NCI-H146 treated with DMSO at 0.1 percent for 48 hours (cell line): ENCODE measurements at regions not wholly inside any gene's neighbourhood (a gene's known extent, or its start where the extent isn't known, plus 50 kb on each side); places are given as distances from the start of the nearest gene placed in this dataset.

Experiments
- DNase-seq: peaks from one replicate; lab custom pipeline; 2025; ENCODE audit not compliant: unreplicated experiment; lab: John Stamatoyannopoulos, UW

DNA sequence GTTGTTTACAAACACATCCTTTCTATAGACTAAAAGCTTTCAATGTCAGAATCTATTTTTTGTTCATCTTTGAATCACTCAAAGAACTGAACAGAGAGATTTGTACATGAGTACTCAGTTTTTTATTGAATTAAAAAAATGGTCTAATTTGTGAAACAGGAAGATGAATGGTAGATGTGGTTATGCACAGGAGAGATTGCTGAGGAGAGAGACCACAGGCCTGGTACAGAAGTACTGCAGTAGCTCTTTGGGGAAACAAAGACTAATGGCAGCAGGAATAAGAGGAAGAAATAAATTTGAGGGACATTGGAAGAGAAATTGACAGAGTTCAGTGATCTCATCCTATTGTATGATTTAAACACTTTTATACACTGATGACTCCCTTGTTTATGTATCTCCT lies 222.0 kb upstream of the ARGLU1 start:
- DNase-seq: no peak

DNA sequence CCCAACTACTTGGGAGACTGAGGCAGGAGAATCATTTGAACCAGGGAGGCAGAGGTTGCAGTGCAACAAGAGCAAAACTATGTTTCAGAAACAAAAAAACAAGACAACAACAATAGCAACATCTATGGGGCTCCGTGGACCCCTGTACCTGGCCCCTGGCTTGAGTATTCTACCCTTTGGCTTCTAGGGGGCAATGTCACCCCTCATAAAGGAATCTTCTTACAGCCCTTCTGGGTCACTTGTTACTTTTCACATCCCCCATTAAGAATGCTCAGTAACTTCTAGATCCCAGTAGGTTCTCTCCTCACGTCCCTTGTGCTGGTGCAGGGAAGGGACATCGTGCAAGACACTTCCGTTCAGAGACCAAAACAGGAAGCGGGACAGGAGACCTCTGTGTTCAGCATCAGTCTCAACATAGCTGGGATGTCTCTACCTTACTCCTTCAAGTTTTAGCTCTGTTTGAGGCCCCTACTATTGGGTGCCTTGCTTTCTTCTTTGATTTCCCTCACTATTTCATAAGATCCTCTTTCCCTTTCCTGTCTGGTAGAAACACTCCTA lies 218.1 kb upstream of the ARGLU1 start:
- no peak for DNase-seq

DNA sequence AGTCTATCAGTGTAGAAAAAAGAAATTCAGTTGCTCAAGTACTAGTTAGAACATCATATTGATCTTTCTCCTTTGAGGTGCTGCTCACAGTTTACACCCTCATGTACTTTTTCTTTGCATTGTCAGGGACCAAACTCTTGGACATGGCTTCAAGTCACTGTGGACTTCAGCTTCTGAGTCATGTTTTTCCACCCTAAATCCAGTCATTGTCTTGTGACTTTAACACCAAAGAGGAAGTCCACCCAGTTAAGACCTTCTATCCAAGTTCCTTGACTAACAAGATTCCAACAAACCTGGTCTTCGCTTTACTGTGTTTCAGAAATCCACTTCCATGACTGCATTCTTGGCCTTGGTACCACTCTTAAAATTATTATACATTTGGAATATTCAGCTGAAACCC lies 206.7 kb upstream of the ARGLU1 start:
- no peak for DNase-seq

DNA sequence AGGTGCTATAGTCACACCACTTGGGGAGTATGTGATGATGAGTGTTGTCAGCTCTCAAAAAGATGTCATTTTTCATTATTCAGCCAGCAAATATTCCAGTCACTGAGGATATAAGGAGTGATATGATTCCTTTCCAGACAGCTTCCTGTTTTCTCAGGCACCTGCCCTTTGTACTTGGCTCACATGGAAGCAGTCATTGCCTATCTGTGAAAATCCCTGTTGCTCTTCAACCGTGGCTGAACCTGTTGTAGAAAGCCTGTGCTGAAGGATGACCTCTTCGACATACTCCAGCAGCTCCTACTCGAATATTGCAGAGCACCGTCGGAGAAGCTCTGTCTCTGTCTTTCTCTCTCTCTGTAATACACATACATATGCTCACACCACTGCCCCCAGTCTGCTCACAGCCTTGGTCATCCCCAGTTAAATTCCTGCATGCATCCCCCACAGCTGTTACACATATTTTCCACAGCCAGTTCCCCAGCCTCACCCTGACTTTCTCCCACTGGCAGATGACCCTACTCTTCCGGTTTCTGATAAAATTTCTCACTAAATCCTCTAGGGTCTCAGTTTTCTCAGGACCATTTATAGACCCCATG lies 204.2 kb upstream of the ARGLU1 start:
- DNase-seq: no peak

DNA sequence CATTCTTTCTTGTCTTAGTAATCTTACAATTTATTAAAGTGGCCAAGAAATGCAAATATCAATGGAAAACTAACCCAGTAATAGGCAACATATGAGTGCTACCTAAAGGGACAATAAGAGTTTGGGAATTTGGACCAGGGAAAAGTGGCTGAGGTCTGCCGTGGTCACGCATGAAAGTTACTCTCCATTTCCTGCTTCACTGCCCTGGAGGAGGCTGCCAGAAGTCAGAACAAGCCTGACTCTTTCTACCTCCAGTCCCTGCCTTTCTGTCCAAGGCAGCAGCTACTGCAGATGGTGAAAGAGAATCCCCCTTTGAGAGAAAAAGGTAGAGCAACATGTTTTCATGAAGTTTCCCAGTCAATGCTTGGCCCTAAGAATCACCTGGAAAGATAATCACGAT lies 201.1 kb upstream of the ARGLU1 start:
- DNase-seq: no peak

DNA sequence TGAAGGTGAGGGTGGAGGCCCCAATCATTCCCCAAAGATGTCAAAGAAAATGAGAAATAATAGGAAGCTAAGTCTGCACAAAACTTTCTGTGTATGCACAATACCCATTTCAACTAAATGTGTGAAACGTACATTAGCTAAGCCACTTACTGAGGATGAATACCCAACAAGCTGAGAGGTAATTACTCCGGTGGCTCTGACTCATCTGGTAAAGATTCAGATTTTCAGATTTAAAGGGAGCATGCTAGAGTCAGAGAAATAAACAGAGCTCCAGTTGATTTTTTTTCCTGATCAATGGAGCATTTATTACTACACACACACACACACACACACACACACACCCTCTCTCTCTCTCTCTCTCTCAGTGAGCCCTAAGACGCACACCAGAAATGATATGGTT lies 194.8 kb upstream of the ARGLU1 start:
- no peak for DNase-seq

DNA sequence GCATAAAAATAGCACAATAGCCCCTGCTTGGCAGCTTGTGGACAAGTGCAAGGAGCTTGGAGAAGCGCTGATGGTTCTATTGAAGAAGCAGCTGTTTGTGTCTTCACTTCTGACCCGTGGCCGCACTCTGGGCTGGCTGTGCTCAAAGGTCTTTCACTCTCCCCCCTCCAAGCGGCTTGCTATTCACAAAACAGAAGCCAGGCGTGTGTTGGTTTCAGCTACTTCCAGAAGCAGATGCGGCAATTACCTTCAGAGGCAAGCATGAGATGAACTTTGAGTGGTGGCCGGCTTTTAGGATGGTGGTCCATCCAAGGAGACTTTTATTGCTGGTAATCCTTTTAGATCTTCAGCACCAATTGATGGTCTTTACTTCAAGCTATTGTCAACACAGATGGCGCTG lies 188.5 kb upstream of the ARGLU1 start:
- no peak for DNase-seq

DNA sequence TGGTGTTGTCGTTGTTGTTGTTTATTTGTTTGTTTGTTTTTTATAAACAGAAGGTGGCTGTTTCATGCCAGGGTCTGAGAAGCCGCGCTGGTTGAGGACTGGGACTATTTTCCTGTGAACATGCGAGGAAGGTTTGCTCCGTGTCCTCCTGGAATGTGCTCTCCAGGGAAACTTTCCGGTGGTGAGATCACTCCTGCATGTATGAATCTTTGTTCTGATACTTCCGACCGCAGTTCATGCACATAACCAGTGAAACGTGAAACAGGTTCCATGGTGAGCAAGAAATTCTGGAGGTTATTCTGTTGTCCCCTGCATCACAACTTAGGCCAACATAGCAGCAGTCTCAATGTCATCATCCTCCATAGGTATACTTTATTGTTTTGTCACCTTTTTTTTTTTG lies 187.6 kb upstream of the ARGLU1 start:
- DNase-seq: no peak

DNA sequence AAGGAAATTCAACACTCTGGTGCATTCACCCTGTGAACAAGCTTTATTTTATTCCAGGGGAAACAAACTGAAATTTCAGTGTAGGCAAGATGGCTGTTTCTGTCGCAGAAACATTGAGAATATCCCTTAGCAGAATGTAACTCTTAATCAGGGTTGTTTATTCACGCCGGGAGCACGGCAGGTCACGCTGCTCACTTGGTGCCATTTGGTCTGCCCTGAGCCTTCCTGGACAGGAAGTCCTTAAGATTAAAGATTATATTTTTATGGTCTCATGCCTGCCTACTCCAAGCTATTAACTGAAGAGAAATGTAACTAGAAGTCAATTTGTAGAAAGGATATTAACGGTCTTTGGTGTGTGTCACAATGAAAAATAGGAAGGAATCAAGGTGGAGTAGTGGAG lies 185.3 kb upstream of the ARGLU1 start:
- DNase-seq: no peak

DNA sequence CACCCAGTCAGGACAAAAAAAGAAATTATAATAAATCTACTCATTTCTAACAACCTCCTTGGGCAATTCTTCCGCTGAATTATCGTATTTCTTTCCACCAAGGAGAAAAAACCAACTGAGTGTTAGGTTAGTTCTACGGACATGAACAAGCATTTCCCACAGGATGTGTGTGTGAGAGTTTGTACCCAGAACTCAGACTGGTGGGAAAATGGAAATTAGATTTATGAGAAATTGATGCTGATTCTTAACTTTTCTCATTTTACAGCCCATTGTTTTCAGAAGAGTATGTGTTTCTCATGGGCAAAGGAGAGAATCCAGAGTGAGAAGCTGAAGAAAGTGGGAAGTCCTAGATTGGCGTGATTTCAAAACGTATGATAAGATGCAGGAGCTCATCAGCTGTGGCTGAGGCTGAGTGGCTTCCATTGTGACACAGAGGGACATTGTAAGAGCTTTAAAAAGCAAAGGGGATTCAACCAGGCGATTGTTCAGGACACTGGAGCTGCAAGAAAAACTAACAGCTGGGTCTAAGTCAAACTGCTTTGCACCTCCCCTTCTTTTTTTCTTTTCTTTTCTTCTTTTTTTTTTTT lies 184.7 kb upstream of the ARGLU1 start:
- no peak for DNase-seq

DNA sequence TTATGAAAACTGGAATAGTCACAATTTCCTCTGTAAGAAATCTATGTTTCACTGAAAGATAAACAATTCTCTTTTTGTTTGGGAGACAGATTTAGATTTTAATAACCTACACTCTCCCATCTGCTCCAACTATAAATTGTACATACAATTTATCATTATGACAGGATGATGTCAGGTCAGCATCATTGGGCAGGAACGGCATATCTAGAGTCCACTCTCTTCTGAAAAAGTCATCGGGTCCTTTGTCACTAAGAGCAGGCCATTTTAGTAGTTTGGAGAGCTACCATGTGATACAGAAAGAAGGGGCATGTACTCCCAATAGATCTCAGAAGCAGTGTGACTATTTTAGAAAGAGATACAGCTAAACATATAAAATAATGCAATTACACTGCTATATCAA lies 180.8 kb upstream of the ARGLU1 start:
- no peak for DNase-seq

DNA sequence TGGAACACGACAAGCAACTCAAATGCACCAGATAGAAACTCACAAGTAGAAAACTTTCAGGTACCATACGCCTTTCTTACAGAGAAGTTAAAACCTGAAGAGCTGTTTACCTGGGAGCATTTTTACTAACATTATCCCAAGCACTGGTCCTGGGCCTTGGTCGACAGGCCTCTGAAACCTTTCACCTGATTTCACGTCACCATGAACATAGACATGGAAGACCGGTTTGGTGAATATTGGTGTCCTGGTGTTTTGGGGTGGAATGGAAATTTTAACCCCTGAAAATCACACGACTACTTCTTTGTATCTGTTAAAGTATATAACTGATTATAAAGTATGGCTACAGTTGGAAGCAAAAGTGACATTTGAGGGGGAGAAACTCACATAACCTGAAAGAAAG lies 176.6 kb upstream of the ARGLU1 start:
- DNase-seq: no peak

DNA sequence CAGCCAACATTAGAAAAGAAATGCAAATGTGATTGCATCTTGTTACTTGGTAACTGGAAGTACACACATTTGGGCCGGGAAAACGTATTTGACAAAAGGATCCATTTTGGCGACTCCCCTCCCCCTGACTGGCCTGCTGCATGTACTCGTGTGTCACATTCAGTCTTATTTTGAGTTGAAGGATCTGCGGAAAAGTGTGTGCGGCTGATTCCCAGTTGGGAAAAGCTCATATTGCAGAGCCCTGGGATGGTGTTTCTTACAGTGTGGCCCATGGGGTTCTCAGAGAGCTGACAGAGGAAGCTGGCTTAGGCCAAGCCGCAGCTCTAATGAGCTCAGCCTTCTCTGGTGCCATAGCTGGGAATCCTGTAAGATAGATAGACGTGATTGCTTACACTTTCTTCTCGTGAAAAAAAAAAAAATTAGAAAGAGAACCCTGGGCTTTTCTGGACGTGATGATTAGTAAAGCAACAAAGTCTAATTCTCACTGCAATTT lies 170.3 kb upstream of the ARGLU1 start:
- no peak for DNase-seq

DNA sequence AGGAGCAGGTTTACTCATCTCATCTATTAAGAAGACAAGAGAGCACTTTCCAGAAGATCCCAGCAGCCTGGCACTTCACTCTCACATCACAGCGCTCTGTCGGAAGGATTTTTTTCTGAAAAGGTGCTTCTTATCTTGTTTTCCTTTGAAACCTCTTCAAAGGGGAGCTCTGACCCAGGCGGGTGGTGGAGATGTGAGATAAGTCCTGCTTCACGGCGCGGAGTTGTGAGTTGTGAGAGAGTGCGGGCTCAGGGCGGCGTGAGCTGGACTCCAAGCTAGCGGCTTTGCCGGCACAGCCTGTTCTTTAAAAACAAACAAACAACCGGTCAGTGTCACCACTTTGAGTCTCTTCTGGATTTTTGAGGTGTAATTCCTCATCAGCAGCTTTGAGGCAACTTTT lies 169.0 kb upstream of the ARGLU1 start:
- DNase-seq: no peak

DNA sequence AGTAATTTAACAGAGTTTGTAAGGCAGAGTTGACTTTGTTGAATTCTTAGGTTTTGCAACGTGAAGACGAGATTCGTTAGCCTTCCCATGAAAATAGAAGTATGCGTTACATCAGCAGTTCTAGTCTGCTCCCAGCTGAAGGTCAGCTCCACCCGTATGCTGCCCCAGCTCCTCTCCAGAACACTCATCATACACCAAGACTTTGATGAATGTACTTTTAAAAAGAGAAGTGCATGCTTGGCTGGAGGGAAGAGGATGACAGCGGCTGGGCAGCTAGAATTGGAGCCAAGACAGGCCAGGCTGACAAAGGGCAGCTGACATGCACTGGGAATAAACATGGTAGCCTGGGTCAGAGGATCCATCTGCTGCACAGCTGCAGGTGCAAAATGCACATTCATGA lies 166.3 kb upstream of the ARGLU1 start:
- DNase-seq: no peak

DNA sequence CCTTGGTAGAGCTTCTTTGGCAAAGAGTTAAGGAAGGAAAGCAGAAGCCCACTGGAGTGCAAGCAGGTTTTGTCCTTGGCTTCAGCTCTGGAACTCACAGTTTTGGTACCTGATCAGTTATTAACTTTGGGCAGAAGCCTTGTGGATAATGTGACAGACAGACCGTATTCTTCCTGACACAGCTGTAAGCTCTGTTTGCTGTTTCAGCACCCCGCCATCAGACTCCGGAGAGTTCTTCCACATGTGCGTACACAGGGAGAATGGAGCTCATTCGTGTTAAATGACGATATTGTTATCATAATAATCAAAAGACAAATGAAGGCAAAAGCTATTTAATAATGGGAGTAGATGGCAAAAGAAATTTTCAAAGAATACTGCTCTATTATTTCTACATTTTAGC lies 155.1 kb upstream of the ARGLU1 start:
- DNase-seq: no peak

DNA sequence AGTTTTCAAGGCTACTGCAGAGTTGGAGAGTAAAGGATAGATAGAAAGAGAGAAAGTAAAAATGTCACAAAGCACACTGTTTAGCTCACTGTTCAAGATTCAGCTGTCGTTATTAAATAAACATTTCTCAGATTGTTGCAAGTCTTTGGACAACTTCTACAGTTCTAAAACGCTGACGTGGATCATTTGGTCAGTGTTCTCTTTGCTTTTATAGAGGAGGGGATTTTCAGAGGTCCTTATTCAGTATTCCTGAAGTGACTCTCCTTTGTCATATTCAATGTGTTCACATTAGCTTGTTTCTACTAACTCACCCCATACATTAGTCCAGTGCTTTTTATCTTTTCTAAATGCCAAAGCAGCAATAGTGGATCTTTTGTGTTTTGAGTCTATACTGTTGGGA lies 154.7 kb upstream of the ARGLU1 start:
- DNase-seq: no peak

DNA sequence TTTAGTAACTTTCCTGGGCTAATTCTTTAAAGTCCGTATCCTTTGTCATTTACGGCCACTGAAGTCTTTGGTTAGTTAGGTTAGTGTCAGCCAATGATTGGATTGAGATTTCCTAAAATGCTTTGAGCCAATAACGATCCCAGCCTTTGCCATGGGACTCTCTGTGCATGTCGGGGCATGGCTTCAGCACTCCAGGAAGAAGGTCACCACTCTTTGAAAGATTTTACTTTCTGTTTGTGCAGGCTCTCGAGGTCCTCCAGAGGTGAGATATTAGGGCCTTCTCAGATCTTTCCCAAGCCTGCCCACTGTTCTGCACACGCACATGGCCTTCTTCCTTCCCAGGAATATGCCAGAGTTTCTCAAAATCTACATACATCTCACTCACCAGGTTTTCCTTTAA lies 153.7 kb upstream of the ARGLU1 start:
- DNase-seq: no peak

DNA sequence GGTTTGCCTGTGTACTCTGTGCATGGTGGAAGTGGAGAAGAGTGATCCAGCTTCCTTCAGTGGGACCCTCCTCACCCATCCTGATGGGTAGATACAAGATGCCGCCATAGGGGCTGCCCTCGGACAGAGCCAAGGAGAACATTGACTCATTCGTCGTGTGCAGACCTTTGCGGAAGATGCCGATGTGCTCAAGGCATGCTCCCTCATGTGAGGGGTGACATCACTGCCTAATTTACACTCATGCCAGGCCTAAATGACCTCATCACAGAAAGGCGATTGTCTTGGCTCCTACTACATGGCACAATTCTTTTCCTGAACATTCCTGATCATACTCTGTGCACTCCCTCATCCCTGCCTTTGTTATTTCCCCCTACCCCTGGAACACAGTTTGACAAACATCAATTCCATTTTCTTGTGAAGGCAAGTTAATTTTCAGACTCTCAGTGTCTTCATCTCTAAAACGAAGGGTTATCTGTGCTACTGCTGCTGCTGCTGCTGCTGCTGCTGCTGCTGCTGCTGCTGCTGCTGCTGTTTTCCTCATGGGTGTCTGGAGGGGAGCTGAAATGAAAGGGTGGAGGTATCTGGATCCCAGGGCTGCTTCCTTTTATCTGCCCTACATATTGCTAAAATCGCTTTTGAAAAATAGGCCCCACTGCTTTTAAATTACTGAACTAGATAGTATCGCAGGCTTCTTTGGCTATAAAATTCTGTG lies 146.5 kb upstream of the ARGLU1 start:
- DNase-seq: no peak

DNA sequence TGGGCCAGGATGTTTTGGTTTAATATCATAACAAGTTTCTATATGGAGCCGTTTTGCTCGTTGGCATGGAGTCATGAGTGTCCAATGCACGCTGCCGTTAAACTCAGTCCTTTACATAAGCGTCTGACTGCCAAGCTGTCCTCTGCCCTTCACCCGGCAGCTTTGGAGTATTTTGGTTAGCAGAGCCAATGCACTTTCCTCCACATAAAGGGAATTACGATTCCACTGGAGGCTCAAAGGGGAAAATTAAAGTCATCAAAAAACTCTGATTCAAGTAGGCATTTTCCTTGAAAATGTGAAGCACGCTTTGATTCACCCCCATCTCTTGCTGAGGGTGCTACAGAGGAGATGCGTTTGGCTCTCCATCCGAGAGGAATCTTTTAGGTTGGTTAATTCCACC lies 144.4 kb upstream of the ARGLU1 start:
- no peak for DNase-seq

DNA sequence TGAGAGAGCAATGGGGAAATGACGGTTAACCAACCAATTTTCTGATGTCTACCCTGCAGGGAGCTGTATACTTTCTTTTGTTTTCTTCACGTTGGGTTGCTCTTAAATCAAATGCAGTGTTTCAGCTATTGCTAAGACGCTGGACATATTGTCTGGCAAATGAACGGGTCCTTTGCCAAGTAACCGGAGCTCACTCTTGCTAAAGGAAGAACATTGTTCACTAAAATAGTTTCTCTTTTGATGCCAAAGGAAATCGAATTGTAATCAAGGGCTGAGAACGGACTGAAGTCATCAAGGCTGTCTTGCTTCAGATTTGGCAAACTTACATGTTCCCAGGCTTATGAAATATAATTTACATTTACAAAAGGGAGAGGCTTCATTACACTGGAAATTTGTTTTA lies 142.3 kb upstream of the ARGLU1 start:
- DNase-seq: no peak

DNA sequence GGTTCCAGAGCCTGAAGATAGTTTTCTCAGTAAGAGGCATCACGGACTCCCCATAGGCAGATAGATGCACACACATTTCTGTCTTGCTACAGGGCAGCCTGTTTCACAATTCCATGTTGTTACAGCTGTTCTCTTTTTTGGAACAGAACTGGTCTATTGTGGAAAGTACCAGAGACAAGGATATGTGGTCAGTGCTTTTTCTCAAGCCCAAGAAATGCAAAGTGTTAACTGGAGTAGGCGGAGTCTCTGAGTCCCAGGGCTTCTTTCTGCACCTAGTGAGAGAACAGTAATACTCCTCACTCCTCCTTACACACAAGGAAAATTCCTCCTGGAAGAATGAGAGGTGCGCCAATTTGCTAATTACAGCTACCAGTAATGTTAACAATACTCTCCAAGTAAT lies 141.6 kb upstream of the ARGLU1 start:
- no peak for DNase-seq
